HepG2 (cell line): ENCODE measurements at regions not wholly inside any gene's neighbourhood (a gene's known extent, or its start where the extent isn't known, plus 50 kb on each side); places are given as distances from the start of the nearest gene placed in this dataset.

ENCODE experiments used
- ATAC-seq: fragments of 200-7000 bp; cut with Tn5 transposase; 3 replicates; pipeline ENCODE4 v1.9.1; 2020; ENCODE audit warnings: mild to moderate bottlenecking, moderate library complexity
- BruUV-seq: library from RNA; stranded (reverse); fragments of 400-500 nt; replicated peaks from 2 replicates; lab custom pipeline; 2021; lab: Mats Ljungman, UMichigan
- CTCF ChIA-PET: fragments of 300-600 bp; formaldehyde crosslinking; extraction: SDS; loops from one replicate; lab custom pipeline; 2021; ENCODE audit warnings: low total read pairs, inconsistent platforms, low intra/inter-chr PET ratio; lab: Yijun Ruan, JAX
- POLR2A ChIA-PET: fragments of 350-600 bp; sonication (Branson Sonifier 250); formaldehyde crosslinking; loops from one replicate; lab custom pipeline; 2020; ENCODE audit warnings: antibody characterized with exemption, inconsistent platforms; lab: Yijun Ruan, JAX
- DNase-seq: peaks from one replicate; pipeline ENCODE4 v3.0.0-alpha.2; 2015; ENCODE audit warnings: low spot score
- FAIRE-seq: peaks from 3 replicates; lab custom pipeline; 2011; peaks lifted over from hg19 to GRCh38; lab: Jason Lieb, UNC
- H2AFZ ChIP-seq: one replicate; pipeline ENCODE4 v1.6.1; 2011; ENCODE audit warnings: low read length, inconsistent platforms
- H3K27ac ChIP-seq: fragments of 300-600 bp; 3 replicates; pipeline ENCODE4 v1.8.0; 2011; ENCODE audit warnings: mixed run types, mild to moderate bottlenecking, mixed read lengths, low read length, inconsistent platforms; ENCODE audit not compliant: insufficient read depth; ENCODE audit errors: extremely low read length
- H3K27me3 ChIP-seq, 2 experiments: fragments of 200-600 bp in 1 of 2; 2 replicates in 1 of 2; 3 replicates in 1 of 2; pipeline versions ENCODE4 v1.6.0 to v1.8.0; 2011; ENCODE audit warnings: low read length in 2 of 2, mild to moderate bottlenecking in 2 of 2, moderate library complexity in 2 of 2, inconsistent platforms in 1 of 2; ENCODE audit not compliant: insufficient read depth in 2 of 2, control insufficient read depth in 1 of 2
- H3K36me3 ChIP-seq, 2 experiments: fragments of 200-600 bp in 1 of 2; replicated peaks in 1 of 2; 2 replicates in 1 of 2; 3 replicates in 1 of 2; pipeline versions ENCODE4 v1.5.1 to v1.8.0; 2011; ENCODE audit warnings: low read length in 2 of 2, inconsistent platforms in 1 of 2; ENCODE audit not compliant: insufficient read depth in 2 of 2, control insufficient read depth in 1 of 2
- H3K4me1 ChIP-seq: 2 replicates; pipeline ENCODE4 v1.5.1; 2012; ENCODE audit warnings: low read length, inconsistent platforms; ENCODE audit not compliant: insufficient read depth
- H3K4me2 ChIP-seq: 2 replicates; pipeline ENCODE4 v1.6.0; 2011; ENCODE audit warnings: low read depth, low read length, inconsistent platforms
- H3K4me3 ChIP-seq, 3 experiments: fragments of 200-600 bp in 1 of 3; sonication (generic), shearing (Covaris generic) in 1 of 3; replicated peaks in 1 of 3; 2 replicates each; pipeline ENCODE4 v1.5.1; 2011 to 2016; ENCODE audit warnings: low read length in 3 of 3, inconsistent platforms in 2 of 3, low read depth in 2 of 3, mild to moderate bottlenecking in 2 of 3, control low read depth in 1 of 3, mixed read lengths in 1 of 3; ENCODE audit not compliant: insufficient read depth in 1 of 3
- H3K79me2 ChIP-seq: one replicate; pipeline ENCODE4 v1.6.1; 2011; ENCODE audit warnings: low read length, inconsistent platforms; ENCODE audit not compliant: insufficient read depth
- H3K9ac ChIP-seq: 2 replicates; pipeline ENCODE4 v1.6.0; 2011; ENCODE audit warnings: mild to moderate bottlenecking, low read depth, low read length, inconsistent platforms; ENCODE audit not compliant: insufficient read depth
- H3K9me3 ChIP-seq: 2 replicates; pipeline ENCODE4 v1.5.1; 2012; ENCODE audit warnings: mild to moderate bottlenecking, low read length
- H4K20me1 ChIP-seq: 2 replicates; pipeline ENCODE4 v1.6.0; 2011; ENCODE audit warnings: inconsistent platforms, mild to moderate bottlenecking, low read length, moderate library complexity; ENCODE audit not compliant: insufficient read depth
- ARNTL ChIP-seq: sonication (generic); formaldehyde crosslinking; IDR thresholded peaks from 2 replicates; pipeline ENCODE4 v1.4.0; 2020; ENCODE audit warnings: mild to moderate bottlenecking, missing genetic modification reagents
- CBX1 ChIP-seq: IDR thresholded peaks from one replicate; pipeline ENCODE4 v1.6.1; 2016; ENCODE audit warnings: antibody characterized with exemption, low read depth
- EEA1 ChIP-seq: sonication (generic); formaldehyde crosslinking; IDR thresholded peaks from 2 replicates; pipeline ENCODE4 v1.5.1; 2020; ENCODE audit warnings: mild to moderate bottlenecking, missing genetic modification reagents, borderline replicate concordance
- HNRNPLL ChIP-seq: fragments of 200-400 bp; formaldehyde crosslinking; IDR thresholded peaks from 2 replicates; pipeline ENCODE4 v1.6.1; 2017; ENCODE audit warnings: mild to moderate bottlenecking, low read depth, low read length; ENCODE audit not compliant: poor library complexity, severe bottlenecking
- KDM5B ChIP-seq: sonication (generic); formaldehyde crosslinking; IDR thresholded peaks from 2 replicates; pipeline ENCODE4 v1.4.0; 2020; ENCODE audit warnings: missing genetic modification reagents, mild to moderate bottlenecking, borderline replicate concordance
- MXD3 ChIP-seq: IDR thresholded peaks from 2 replicates; pipeline ENCODE4 v1.6.1; 2016; ENCODE audit warnings: mild to moderate bottlenecking, missing biosample characterization, missing genetic modification reagents
- MYNN ChIP-seq: sonication (generic); formaldehyde crosslinking; IDR thresholded peaks from 2 replicates; pipeline ENCODE4 v1.4.0; 2020; ENCODE audit warnings: mild to moderate bottlenecking, low read depth, missing genetic modification reagents
- PPARG ChIP-seq: conservative IDR thresholded peaks from 2 replicates; pipeline ENCODE4 v1.6.1; 2016; ENCODE audit warnings: missing biosample characterization, missing genetic modification reagents
- ZBTB38 ChIP-seq: sonication (generic); formaldehyde crosslinking; IDR thresholded peaks from 2 replicates; pipeline ENCODE4 v1.5.1; 2020; ENCODE audit warnings: mild to moderate bottlenecking, missing genetic modification reagents
- ZFP90 ChIP-seq: sonication (generic); formaldehyde crosslinking; IDR thresholded peaks from 2 replicates; pipeline ENCODE4 v1.8.0; 2022; ENCODE audit warnings: missing genetic modification reagents, mild to moderate bottlenecking, inconsistent platforms, borderline replicate concordance
- ZIK1 ChIP-seq: sonication (generic); formaldehyde crosslinking; IDR thresholded peaks from 2 replicates; pipeline ENCODE4 v1.5.0; 2020; ENCODE audit warnings: mild to moderate bottlenecking, low read depth, missing genetic modification reagents, borderline replicate concordance
- ZNF207 ChIP-seq: fragments of 450-650 bp; IDR thresholded peaks from 2 replicates; pipeline ENCODE4 v1.6.1; 2016; ENCODE audit warnings: antibody characterized with exemption, borderline replicate concordance
- ZNF256 ChIP-seq: sonication (generic); formaldehyde crosslinking; conservative IDR thresholded peaks from 2 replicates; pipeline ENCODE4 v1.4.0; 2020; ENCODE audit warnings: missing genetic modification reagents
- ZNF331 ChIP-seq: sonication (generic); formaldehyde crosslinking; IDR thresholded peaks from 2 replicates; pipeline ENCODE4 v1.4.0; 2020; ENCODE audit warnings: missing genetic modification reagents
- ZNF543 ChIP-seq: sonication (generic); formaldehyde crosslinking; IDR thresholded peaks from 2 replicates; pipeline ENCODE4 v1.4.0; 2020; ENCODE audit warnings: mild to moderate bottlenecking, missing genetic modification reagents
- ZNF558 ChIP-seq: sonication (generic); formaldehyde crosslinking; IDR thresholded peaks from 2 replicates; pipeline ENCODE4 v1.9.0; 2022; ENCODE audit warnings: mild to moderate bottlenecking, missing genetic modification reagents, borderline replicate concordance
- ZNF577 ChIP-seq: sonication (generic); formaldehyde crosslinking; IDR thresholded peaks from 2 replicates; pipeline ENCODE4 v1.4.0; 2020; ENCODE audit warnings: mild to moderate bottlenecking, low read depth, missing genetic modification reagents, borderline replicate concordance
- ZNF713 ChIP-seq: sonication (generic); formaldehyde crosslinking; IDR thresholded peaks from 2 replicates; pipeline ENCODE4 v1.4.0; 2020; ENCODE audit warnings: mild to moderate bottlenecking, missing genetic modification reagents
- ZNF777 ChIP-seq: sonication (generic); formaldehyde crosslinking; IDR thresholded peaks from 2 replicates; pipeline ENCODE4 v1.4.0; 2020; ENCODE audit warnings: missing genetic modification reagents
- ZSCAN25 ChIP-seq: sonication (generic); formaldehyde crosslinking; IDR thresholded peaks from 2 replicates; pipeline ENCODE4 v1.8.0; 2022; ENCODE audit warnings: mild to moderate bottlenecking, missing genetic modification reagents
- WGBS: methylation state at CpG from one replicate; pipeline ENCODE4 v1.1.6; 2017; ENCODE audit warnings: low lambda C conversion rate; 5-methylcytosine and 5-hydroxymethylcytosine counted together
- in situ Hi-C: cut with HindIII; loops from 2 replicates; pipeline ENCODE4 v1.10.0; 2017; ENCODE audit warnings: low pct_unique_long_range_greater_than_20kb; ENCODE audit not compliant: extremely low pct_ligation_motif_present
- intact Hi-C: fragments of 100-400 bp; cut with micrococcal nuclease; formaldehyde crosslinking; loops from one replicate; pipeline ENCODE4 v1.10.0; 2022; ENCODE audit not compliant: unreplicated experiment

- no peak overlapping the region for H2AFZ ChIP-seq
- no peak for TF ChIP-seq CBX1
- no peak for TF ChIP-seq ZNF207
- no peak for TF ChIP-seq HNRNPLL
- no peak for TF ChIP-seq ZNF543 (CRISPR knock-in tag)
- TF ChIP-seq ZNF331 (CRISPR knock-in tag) = no peak
- no peak for TF ChIP-seq EEA1 (CRISPR knock-in tag)
- no peak for TF ChIP-seq ZFP90 (CRISPR knock-in tag)
- TF ChIP-seq ZNF713 (CRISPR knock-in tag) = no peak
- TF ChIP-seq ZBTB38 (CRISPR knock-in tag) = no peak
- no peak for TF ChIP-seq ZNF256 (CRISPR knock-in tag)
- TF ChIP-seq PPARG (CRISPR knock-in tag) = no peak
- no peak for TF ChIP-seq MYNN (CRISPR knock-in tag)
- TF ChIP-seq ZNF777 (CRISPR knock-in tag) = no peak
- TF ChIP-seq ZIK1 (CRISPR knock-in tag) = no peak
- no peak for TF ChIP-seq ZNF577 (CRISPR knock-in tag)
- TF ChIP-seq ZSCAN25 (CRISPR knock-in tag) = no peak
- TF ChIP-seq MXD3 (CRISPR knock-in tag) = no peak
- TF ChIP-seq ARNTL (CRISPR knock-in tag) = no peak
- no peak for TF ChIP-seq KDM5B (CRISPR knock-in tag)
- TF ChIP-seq ZNF558 = no peak
- TF ChIP-seq, all 625 proteins: peak for 0
- ATAC-seq (no peak), FAIRE-seq (no peak), DNase-seq (no peak)
- Histone ChIP-seq H3K36me3 (no peaks in the 10 kb centered on the region), H3K4me1 (no peaks in the 10 kb centered on the region), H3K27me3 (peaks cover 0 to 17% of the 10 kb centered on the region in 2 experiments; a peak in 4 of 5 replicates), H3K4me2 (no peak overlapping the region), H3K9me3 (no peaks in the 10 kb centered on the region), H3K27ac (no peak overlapping the region), H3K79me2 (no peaks in the 10 kb centered on the region), H3K4me3 (no peak overlapping the region), H4K20me1 (no peaks in the 10 kb centered on the region), H3K9ac (no peak overlapping the region)
- no TSS peak for BruUV-seq
- intact Hi-C loops (no loop called here), in situ Hi-C loops (no loop called here)
- ChIA-PET CTCF (no interaction called here), POLR2A (no interaction called here)
- 37% methylated on average over 5 of the region's 6 CpGs for WGBS
Observed at GRCh38 chr18:49699303-49699702, 114.0 kb downstream of the ACAA2 start.
